HEK293T (cell line): ENCODE measurements at regions not wholly inside any gene's neighbourhood (a gene's known extent, or its start where the extent isn't known, plus 50 kb on each side); places are given as distances from the start of the nearest gene placed in this dataset.

Experiments
- ARNT ChIP-seq: fragments of 450-650 bp; IDR thresholded peaks from 2 replicates; pipeline ENCODE4 v1.6.1; 2017; ENCODE audit warnings: mild to moderate bottlenecking
- BHLHE40 ChIP-seq: fragments of 450-650 bp; IDR thresholded peaks from 2 replicates; pipeline ENCODE4 v1.6.1; 2016; ENCODE audit warnings: mild to moderate bottlenecking, moderate library complexity, borderline replicate concordance
- CTBP1 ChIP-seq: fragments of 450-650 bp; IDR thresholded peaks from 2 replicates; pipeline ENCODE4 v1.6.1; 2016; ENCODE audit warnings: borderline replicate concordance
- ELF4 ChIP-seq: fragments of 450-650 bp; IDR thresholded peaks from 2 replicates; pipeline ENCODE4 v1.6.1; 2017; ENCODE audit warnings: antibody characterized with exemption
- FOXM1 ChIP-seq: fragments of 450-650 bp; IDR thresholded peaks from 2 replicates; pipeline ENCODE4 v1.6.1; 2017; ENCODE audit warnings: mild to moderate bottlenecking, borderline replicate concordance
- L3MBTL2 ChIP-seq: fragments of 450-650 bp; conservative IDR thresholded peaks from 2 replicates; pipeline ENCODE4 v1.6.1; 2016; ENCODE audit warnings: mild to moderate bottlenecking
- LEF1 ChIP-seq: fragments of 450-650 bp; IDR thresholded peaks from 2 replicates; pipeline ENCODE4 v1.6.1; 2017; ENCODE audit warnings: mild to moderate bottlenecking, borderline replicate concordance
- NFRKB ChIP-seq: fragments of 450-650 bp; IDR thresholded peaks from 2 replicates; pipeline ENCODE4 v1.6.1; 2016; ENCODE audit warnings: mild to moderate bottlenecking, moderate library complexity
- PKNOX1 ChIP-seq: fragments of 450-650 bp; IDR thresholded peaks from 2 replicates; pipeline ENCODE4 v1.6.1; 2016
- SP1 ChIP-seq: fragments of 450-650 bp; IDR thresholded peaks from 2 replicates; pipeline ENCODE4 v1.6.1; 2017
- TARDBP ChIP-seq: fragments of 450-650 bp; IDR thresholded peaks from 2 replicates; pipeline ENCODE4 v1.6.1; 2016
- ZNF384 ChIP-seq: fragments of 450-650 bp; IDR thresholded peaks from 2 replicates; pipeline ENCODE4 v1.6.1; 2016

DNA sequence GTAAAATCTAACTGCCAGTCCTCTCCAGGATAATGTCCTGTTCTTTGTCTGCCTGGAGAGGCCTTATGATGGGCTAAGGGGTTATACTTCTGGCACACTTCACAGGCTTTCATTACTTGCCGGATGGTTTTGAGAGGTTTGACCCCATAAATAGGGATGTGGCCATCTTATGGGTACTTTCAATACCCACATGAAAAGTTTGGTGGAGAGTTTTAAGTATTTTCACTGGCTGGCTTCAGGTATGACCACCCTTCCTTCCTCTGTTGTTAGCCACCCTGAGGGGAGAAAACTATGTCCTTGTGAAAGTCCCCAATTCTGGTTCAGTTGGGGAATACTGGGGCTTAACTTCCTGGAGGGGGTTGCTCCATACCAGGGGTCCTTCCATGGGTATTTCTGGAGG lies 54.8 kb downstream of the ASCL4 start:
- TF ChIP-seq NFRKB (no peak), CTBP1 (no peak), ZNF384 (no peak), FOXM1 (no peak), LEF1 (no peak), TARDBP (no peak), BHLHE40 (no peak), ARNT (no peak), ELF4 (no peak), L3MBTL2 (no peak), PKNOX1 (no peak), SP1 (no peak)
